IMR-90 (cell line): ENCODE measurements at regions not wholly inside any gene's neighbourhood (a gene's known extent, or its start where the extent isn't known, plus 50 kb on each side); places are given as distances from the start of the nearest gene placed in this dataset.

Experiments
- ATAC-seq: fragments of 200-7000 bp; cut with Tn5 transposase; 2 replicates; pipeline ENCODE4 v1.9.1; 2020; ENCODE audit warnings: low read depth, mild to moderate bottlenecking, moderate library complexity
- BruUV-seq: library from RNA; stranded (reverse); fragments of 400-500 nt; replicated peaks from 2 replicates; lab custom pipeline; 2021; lab: Mats Ljungman, UMichigan
- CTCF ChIA-PET: fragments of 300-600 bp; formaldehyde crosslinking; extraction: SDS; loops from one replicate; lab custom pipeline; 2021; ENCODE audit warnings: antibody characterized with exemption; lab: Yijun Ruan, JAX
- POLR2A ChIA-PET: fragments of 300-600 bp; sonication (Branson Sonifier 250); formaldehyde crosslinking; loops from one replicate; lab custom pipeline; 2022; ENCODE audit warnings: antibody characterized with exemption; ENCODE audit not compliant: unreplicated experiment; lab: Charles Lee
- DNase-seq: peaks from one replicate; pipeline ENCODE4 v3.0.0; 2013
- H2AFZ ChIP-seq: replicated peaks from 2 replicates; pipeline ENCODE3; 2013; ENCODE audit warnings: low read length, mild to moderate bottlenecking; ENCODE audit not compliant: poor library complexity
- H2AK5ac ChIP-seq: 2 replicates; pipeline ENCODE4 v1.6.1; 2013; ENCODE audit warnings: low read depth, low read length, inconsistent platforms
- H2AK9ac ChIP-seq: replicated peaks from 2 replicates; pipeline ENCODE3; 2013; ENCODE audit warnings: mild to moderate bottlenecking, low read depth, low read length, moderate library complexity; ENCODE audit not compliant: poor library complexity
- H2BK120ac ChIP-seq: 2 replicates; pipeline ENCODE4 v1.6.1; 2013; ENCODE audit warnings: low read depth, low read length, inconsistent platforms
- H2BK15ac ChIP-seq: 3 replicates; pipeline ENCODE4 v1.6.1; 2013; ENCODE audit warnings: low read depth, low read length, inconsistent platforms
- H2BK20ac ChIP-seq: 2 replicates; pipeline ENCODE4 v1.6.1; 2013; ENCODE audit warnings: low read depth, mild to moderate bottlenecking, inconsistent platforms, low read length, moderate library complexity
- H2BK5ac ChIP-seq: 2 replicates; pipeline ENCODE4 v1.6.1; 2013; ENCODE audit warnings: mild to moderate bottlenecking, low read depth, low read length, inconsistent platforms; ENCODE audit not compliant: poor library complexity, severe bottlenecking
- H3K14ac ChIP-seq: replicated peaks from 2 replicates; pipeline ENCODE4 v1.6.1; 2013; ENCODE audit warnings: low read depth, low read length, inconsistent platforms
- H3K18ac ChIP-seq: 2 replicates; pipeline ENCODE4 v1.6.1; 2013; ENCODE audit warnings: low read depth, low read length, control low read depth
- H3K23ac ChIP-seq: 2 replicates; pipeline ENCODE4 v1.6.1; 2013; ENCODE audit warnings: low read depth, low read length, inconsistent platforms
- H3K27ac ChIP-seq: 2 replicates; pipeline ENCODE4 v1.5.1; 2013; ENCODE audit warnings: mild to moderate bottlenecking, control low read depth, low read length; ENCODE audit not compliant: insufficient read depth
- H3K27me3 ChIP-seq: 2 replicates; pipeline ENCODE4 v1.6.1; 2013; ENCODE audit warnings: low read length; ENCODE audit not compliant: control insufficient read depth, insufficient read depth
- H3K36me3 ChIP-seq: 2 replicates; pipeline ENCODE4 v1.6.1; 2013; ENCODE audit warnings: low read length, mixed read lengths; ENCODE audit not compliant: control insufficient read depth, insufficient read depth
- H3K4ac ChIP-seq: 2 replicates; pipeline ENCODE4 v1.6.1; 2013; ENCODE audit warnings: low read depth, low read length, inconsistent platforms
- H3K4me1 ChIP-seq: 2 replicates; pipeline ENCODE4 v1.6.1; 2013; ENCODE audit warnings: low read length, mixed read lengths; ENCODE audit not compliant: control insufficient read depth, insufficient read depth
- H3K4me2 ChIP-seq: 2 replicates; pipeline ENCODE4 v1.6.1; 2013; ENCODE audit warnings: low read depth, mild to moderate bottlenecking, control low read depth, low read length, moderate library complexity
- H3K4me3 ChIP-seq: 2 replicates; pipeline ENCODE4 v1.5.1; 2013; ENCODE audit warnings: low read depth, mild to moderate bottlenecking, control low read depth, low read length, moderate library complexity; ENCODE audit not compliant: insufficient read depth
- H3K56ac ChIP-seq: 2 replicates; pipeline ENCODE4 v1.6.1; 2013; ENCODE audit warnings: low read length, inconsistent platforms; ENCODE audit not compliant: insufficient read depth; ENCODE audit errors: extremely low read depth
- H3K79me1 ChIP-seq, 2 experiments: 2 replicates each; pipeline ENCODE4 v1.6.1; 2013; ENCODE audit warnings: low read length in 2 of 2, inconsistent platforms in 1 of 2, low read depth in 1 of 2
- H3K9ac ChIP-seq: 2 replicates; pipeline ENCODE4 v1.6.1; 2013; ENCODE audit warnings: low read depth, low read length, control low read depth
- H3K9me1 ChIP-seq: 2 replicates; pipeline ENCODE4 v1.6.1; 2013; ENCODE audit warnings: low read length, inconsistent platforms; ENCODE audit not compliant: insufficient read depth
- H3K9me3 ChIP-seq: 2 replicates; pipeline ENCODE4 v1.6.1; 2013; ENCODE audit warnings: low read length; ENCODE audit not compliant: control insufficient read depth, insufficient read depth
- H4K20me1 ChIP-seq: 2 replicates; pipeline ENCODE4 v1.6.1; 2013; ENCODE audit warnings: low read length, inconsistent platforms; ENCODE audit not compliant: insufficient read depth
- H4K5ac ChIP-seq: 2 replicates; pipeline ENCODE4 v1.6.1; 2013; ENCODE audit warnings: mild to moderate bottlenecking, low read depth, low read length, control low read depth
- H4K8ac ChIP-seq, 2 experiments: 2 replicates each; pipeline ENCODE4 v1.6.1; 2013; ENCODE audit warnings: low read depth in 2 of 2, low read length in 2 of 2, control low read depth in 1 of 2, inconsistent platforms in 1 of 2
- H4K91ac ChIP-seq: 2 replicates; pipeline ENCODE4 v1.6.1; 2013; ENCODE audit warnings: low read depth, low read length, inconsistent platforms; ENCODE audit not compliant: insufficient read depth
- CHD1 ChIP-seq: IDR thresholded peaks from 2 replicates; pipeline ENCODE4 v1.6.1; 2012; ENCODE audit warnings: low read depth, low read length, improper control_type of control experiment
- MAFK ChIP-seq: IDR thresholded peaks from 2 replicates; pipeline ENCODE4 v1.6.1; 2012; ENCODE audit warnings: low read depth, low read length, improper control_type of control experiment
- POLR2A ChIP-seq: IDR thresholded peaks from 2 replicates; pipeline ENCODE4 v1.6.1; 2012; ENCODE audit warnings: mild to moderate bottlenecking, low read depth, low read length
- RAD21 ChIP-seq: IDR thresholded peaks from 2 replicates; pipeline ENCODE4 v1.6.1; 2012; ENCODE audit warnings: low read length, improper control_type of control experiment
- RFX5 ChIP-seq: IDR thresholded peaks from 2 replicates; pipeline ENCODE4 v1.8.0; 2012; ENCODE audit warnings: low read depth, mild to moderate bottlenecking, low read length, moderate library complexity
- SMC3 ChIP-seq: fragments of 150-350 bp; IDR thresholded peaks from 2 replicates; pipeline ENCODE4 v1.6.1; 2016; ENCODE audit warnings: low read depth, mild to moderate bottlenecking, antibody characterized with exemption, low read length, moderate library complexity
- WGBS, 2 experiments: methylation state at CpG; one replicate each; pipeline versions ENCODE4 v1.1.5 to v1.1.7; 2013; ENCODE audit warnings: missing lambda C conversion rate in 2 of 2; ENCODE audit not compliant: insufficient read length in 1 of 2; ENCODE audit errors: extremely low coverage in 2 of 2; 5-methylcytosine and 5-hydroxymethylcytosine counted together
- dilution Hi-C: fragments of 300-500 bp; cut with HindIII; formaldehyde crosslinking; loops from one replicate; pipeline ENCODE4 v1.14.3; 2018; ENCODE audit warnings: low sequenced_read_pairs; ENCODE audit not compliant: unreplicated experiment
- in situ Hi-C: fragments of 300-500 bp; cut with MboI; formaldehyde crosslinking; loops from 3 replicates; pipeline ENCODE4 v1.14.3; 2019; ENCODE audit warnings: low sequenced_read_pairs, inconsistent platforms, mixed read lengths
- intact Hi-C: fragments of 100-400 bp; cut with micrococcal nuclease; formaldehyde crosslinking; loops from 2 replicates; pipeline ENCODE4 v1.10.0; 2022
- TF ChIP-seq, protein P1 (sequence below): conservative IDR thresholded peaks from 2 replicates; pipeline ENCODE4 v1.5.1; 2012; ENCODE audit warnings: mild to moderate bottlenecking, low read depth, low read length, improper control_type of control experiment
- TF ChIP-seq, protein P2 (sequence below): fragments of 150-350 bp; IDR thresholded peaks from 2 replicates; pipeline ENCODE4 v1.6.1; 2016; ENCODE audit warnings: low read depth, mild to moderate bottlenecking, low read length, moderate library complexity, borderline replicate concordance

DNA sequence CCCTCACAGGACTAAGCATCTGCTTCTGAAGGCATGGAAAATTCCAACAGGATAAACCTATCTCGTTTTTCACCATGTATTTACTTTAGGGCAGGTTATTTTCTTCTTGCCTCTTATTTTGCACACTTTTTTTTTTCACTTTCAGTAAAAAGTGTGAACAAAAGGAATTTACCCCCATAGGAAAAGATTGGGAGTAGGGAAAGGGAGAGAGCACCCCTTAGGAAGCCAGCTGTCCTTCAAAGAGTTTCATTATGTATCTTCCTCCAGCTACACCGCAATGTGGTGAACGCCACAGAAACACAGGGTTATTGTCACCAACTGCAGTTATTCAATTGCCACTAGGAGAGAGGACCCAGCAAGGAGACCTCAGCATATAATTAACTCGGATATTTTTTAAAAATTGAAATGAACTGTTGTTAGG lies 286.2 kb upstream of the VRK2 start:
- BruUV-seq = no TSS peak
- H2BK5ac ChIP-seq = no peak overlapping the region
- CTCF ChIA-PET = interaction anchor here (0.5 to 1.6 kb wide), 7 partner anchors 9 to 1283 kb away, joined by 3 to 5 read pairs (median 3); no protein-coding TSS in a partner anchor
- H3K9me1 ChIP-seq = no peaks in the 10 kb centered on the region
- DNase-seq (no peak), ATAC-seq (no peak)
- no peak overlapping the region for H3K23ac ChIP-seq
- POLR2A ChIA-PET = interaction anchor here (0.7 kb wide), 1 partner anchor 53 kb away, joined by 4 read pairs; no protein-coding TSS in a partner anchor
- no peaks in the 10 kb centered on the region for H3K9me3 ChIP-seq
- no peak overlapping the region for H2AFZ ChIP-seq
- no peak overlapping the region for H2BK120ac ChIP-seq
- H4K91ac ChIP-seq = no peak overlapping the region
- H4K8ac ChIP-seq = no peak overlapping the region
- no peak overlapping the region for H3K4ac ChIP-seq
- no peaks in the 10 kb centered on the region for H3K4me1 ChIP-seq
- intact Hi-C loops (loop anchor here (2.0 to 5.0 kb wide), 2 partner anchors 372 to 688 kb away; no protein-coding TSS in a partner anchor), in situ Hi-C loops (loop anchor here (25.0 kb wide), 1 partner anchor 927 kb away; no protein-coding TSS in a partner anchor), dilution Hi-C loops (no loop called here)
- no peak overlapping the region for H2BK15ac ChIP-seq
- no peak overlapping the region for H3K14ac ChIP-seq
- H4K20me1 ChIP-seq = no peaks in the 10 kb centered on the region
- H3K27ac ChIP-seq = no peak overlapping the region
- TF ChIP-seq SMC3 = no peak
- TF ChIP-seq RFX5 = no peak
- no peak for TF ChIP-seq RAD21
- TF ChIP-seq, protein P1, sequence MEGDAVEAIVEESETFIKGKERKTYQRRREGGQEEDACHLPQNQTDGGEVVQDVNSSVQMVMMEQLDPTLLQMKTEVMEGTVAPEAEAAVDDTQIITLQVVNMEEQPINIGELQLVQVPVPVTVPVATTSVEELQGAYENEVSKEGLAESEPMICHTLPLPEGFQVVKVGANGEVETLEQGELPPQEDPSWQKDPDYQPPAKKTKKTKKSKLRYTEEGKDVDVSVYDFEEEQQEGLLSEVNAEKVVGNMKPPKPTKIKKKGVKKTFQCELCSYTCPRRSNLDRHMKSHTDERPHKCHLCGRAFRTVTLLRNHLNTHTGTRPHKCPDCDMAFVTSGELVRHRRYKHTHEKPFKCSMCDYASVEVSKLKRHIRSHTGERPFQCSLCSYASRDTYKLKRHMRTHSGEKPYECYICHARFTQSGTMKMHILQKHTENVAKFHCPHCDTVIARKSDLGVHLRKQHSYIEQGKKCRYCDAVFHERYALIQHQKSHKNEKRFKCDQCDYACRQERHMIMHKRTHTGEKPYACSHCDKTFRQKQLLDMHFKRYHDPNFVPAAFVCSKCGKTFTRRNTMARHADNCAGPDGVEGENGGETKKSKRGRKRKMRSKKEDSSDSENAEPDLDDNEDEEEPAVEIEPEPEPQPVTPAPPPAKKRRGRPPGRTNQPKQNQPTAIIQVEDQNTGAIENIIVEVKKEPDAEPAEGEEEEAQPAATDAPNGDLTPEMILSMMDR = no peak
- no peak for TF ChIP-seq CHD1
- TF ChIP-seq, protein P2, sequence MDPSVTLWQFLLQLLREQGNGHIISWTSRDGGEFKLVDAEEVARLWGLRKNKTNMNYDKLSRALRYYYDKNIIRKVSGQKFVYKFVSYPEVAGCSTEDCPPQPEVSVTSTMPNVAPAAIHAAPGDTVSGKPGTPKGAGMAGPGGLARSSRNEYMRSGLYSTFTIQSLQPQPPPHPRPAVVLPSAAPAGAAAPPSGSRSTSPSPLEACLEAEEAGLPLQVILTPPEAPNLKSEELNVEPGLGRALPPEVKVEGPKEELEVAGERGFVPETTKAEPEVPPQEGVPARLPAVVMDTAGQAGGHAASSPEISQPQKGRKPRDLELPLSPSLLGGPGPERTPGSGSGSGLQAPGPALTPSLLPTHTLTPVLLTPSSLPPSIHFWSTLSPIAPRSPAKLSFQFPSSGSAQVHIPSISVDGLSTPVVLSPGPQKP = no peak
- TF ChIP-seq POLR2A = no peak
- TF ChIP-seq MAFK = no peak
- H2BK20ac ChIP-seq = no peak overlapping the region
- no peaks in the 10 kb centered on the region for H3K27me3 ChIP-seq
- no peak overlapping the region for H3K9ac ChIP-seq
- H4K5ac ChIP-seq = no peak overlapping the region
- no peak overlapping the region for H2AK9ac ChIP-seq
- no peaks in the 10 kb centered on the region for H3K36me3 ChIP-seq
- no peak overlapping the region for H2AK5ac ChIP-seq
- H3K56ac ChIP-seq = no peak overlapping the region; the same call in 1 of the 2 replicates
- no peak overlapping the region for H3K4me2 ChIP-seq
- H3K79me1 ChIP-seq = no peaks in the 10 kb centered on the region
- no peak overlapping the region for H3K4me3 ChIP-seq
- no CpG with 5 or more reads among the region's 4 CpGs for WGBS, 2 experiments
- H3K18ac ChIP-seq = no peak overlapping the region
